ENCODE measurements at regions not wholly inside any gene's neighbourhood (a gene's known extent, or its start where the extent isn't known, plus 50 kb on each side); places are given as distances from the start of the nearest gene placed in this dataset.

GRCh38 chr3:166296179-166296783, 459.1 kb upstream of the BCHE start:
- DNase-seq (ENCODE audit: low spot score), result no peak
- no peaks in the 10 kb centered on the region for H3K27me3 ChIP-seq (replicated peaks; ENCODE audit: insufficient read depth)
- 57% methylated on average over 5 of the region's 5 CpGs for WGBS
- no peaks in the 10 kb centered on the region for H3K9me3 ChIP-seq
- intact Hi-C loops (cut with DNase I), result no loop called here
- no peak overlapping the region for H3K4me3 ChIP-seq
- no peak for TF ChIP-seq POLR2AphosphoS5 (IDR thresholded peaks at IDR 0.05)
- no peak for TF ChIP-seq CTCF (IDR thresholded peaks at IDR 0.05)
- no peaks in the 10 kb centered on the region for H3K4me1 ChIP-seq (replicated peaks)
- no peaks in the 10 kb centered on the region for H3K36me3 ChIP-seq
- H3K27ac ChIP-seq, result no peak overlapping the region

DNA sequence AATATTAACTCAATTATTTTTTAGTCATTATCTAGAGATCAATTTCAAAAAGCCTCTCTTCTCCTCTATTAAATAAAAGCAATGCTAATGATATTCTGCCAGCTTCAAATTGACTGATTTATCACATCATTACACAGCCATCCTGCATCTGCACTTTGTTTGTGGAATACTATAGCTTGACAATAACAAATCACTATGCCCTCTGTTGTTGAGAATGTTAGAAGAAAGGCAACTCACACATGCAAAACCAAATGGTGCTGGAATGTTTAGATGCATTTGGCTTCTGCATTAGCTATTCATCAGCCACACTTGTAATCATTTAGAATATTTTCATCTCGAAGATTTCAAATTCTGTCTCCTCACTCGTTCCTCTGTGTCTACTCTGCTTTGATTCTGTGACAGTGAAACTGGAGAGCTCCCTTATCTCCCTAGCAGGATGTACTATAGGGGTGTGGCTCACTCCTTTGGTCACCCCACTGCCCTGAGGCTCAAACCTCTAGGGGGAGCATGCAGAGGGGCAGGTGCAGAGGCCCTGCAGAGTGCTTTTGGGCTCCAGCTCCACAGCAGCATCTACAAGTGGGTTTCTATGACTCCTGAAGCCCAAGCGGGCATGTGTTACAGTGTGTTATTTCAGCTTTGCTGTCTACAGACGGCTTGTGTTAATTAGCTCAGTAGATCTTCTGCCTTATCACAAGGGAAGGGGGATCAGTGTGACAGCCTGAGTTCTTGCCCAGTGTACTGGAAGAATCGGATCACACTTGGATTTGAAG, 454.1 kb upstream of the BCHE start:
- no peak for TF ChIP-seq CTCF (IDR thresholded peaks at IDR 0.05)
- TF ChIP-seq POLR2AphosphoS5 (IDR thresholded peaks at IDR 0.05), result no peak
- no peak for TF ChIP-seq POLR2A (IDR thresholded peaks at IDR 0.05)
- H3K27ac ChIP-seq, result no peak overlapping the region
- no peaks in the 10 kb centered on the region for H3K27me3 ChIP-seq (replicated peaks; ENCODE audit: insufficient read depth)
- H3K4me3 ChIP-seq, result no peak overlapping the region
- no peak for DNase-seq (ENCODE audit: low spot score)
- H3K9me3 ChIP-seq, result no peaks in the 10 kb centered on the region
- 70% methylated on average over 5 of the region's 5 CpGs for WGBS
- intact Hi-C loops (cut with DNase I), result no loop called here
- H3K4me1 ChIP-seq (replicated peaks), result no peaks in the 10 kb centered on the region
- H3K36me3 ChIP-seq, result no peaks in the 10 kb centered on the region

GRCh38 chr3:166285001-166285400, 447.8 kb upstream of the BCHE start:
- WGBS, result 73% methylated on average over 2 of the region's 2 CpGs
- DNase-seq (ENCODE audit: low spot score), result no peak
- intact Hi-C loops (cut with DNase I), result no loop called here
- H3K4me1 ChIP-seq (replicated peaks), result no peaks in the 10 kb centered on the region
- H3K4me3 ChIP-seq, result no peak overlapping the region
- no peak overlapping the region for H3K27ac ChIP-seq
- H3K27me3 ChIP-seq (replicated peaks; ENCODE audit: insufficient read depth), result no peaks in the 10 kb centered on the region
- H3K9me3 ChIP-seq, result no peaks in the 10 kb centered on the region
- no peak for TF ChIP-seq POLR2AphosphoS5 (IDR thresholded peaks at IDR 0.05)
- no peak for TF ChIP-seq CTCF (IDR thresholded peaks at IDR 0.05)
- TF ChIP-seq POLR2A (IDR thresholded peaks at IDR 0.05), result no peak
- no peaks in the 10 kb centered on the region for H3K36me3 ChIP-seq

GRCh38 chr3:166283840-166284239, 446.6 kb upstream of the BCHE start:
- DNase-seq (ENCODE audit: low spot score), result no peak
- no peak overlapping the region for H3K27ac ChIP-seq
- 54% methylated on average over 5 of the region's 5 CpGs for WGBS
- H3K4me1 ChIP-seq (replicated peaks), result no peaks in the 10 kb centered on the region
- H3K9me3 ChIP-seq, result no peaks in the 10 kb centered on the region
- intact Hi-C loops (cut with DNase I), result no loop called here
- TF ChIP-seq POLR2A (IDR thresholded peaks at IDR 0.05) (no peak), POLR2AphosphoS5 (IDR thresholded peaks at IDR 0.05) (no peak), CTCF (IDR thresholded peaks at IDR 0.05) (no peak)
- no peaks in the 10 kb centered on the region for H3K36me3 ChIP-seq
- no peak overlapping the region for H3K4me3 ChIP-seq
- H3K27me3 ChIP-seq (replicated peaks; ENCODE audit: insufficient read depth), result no peaks in the 10 kb centered on the region

DNA sequence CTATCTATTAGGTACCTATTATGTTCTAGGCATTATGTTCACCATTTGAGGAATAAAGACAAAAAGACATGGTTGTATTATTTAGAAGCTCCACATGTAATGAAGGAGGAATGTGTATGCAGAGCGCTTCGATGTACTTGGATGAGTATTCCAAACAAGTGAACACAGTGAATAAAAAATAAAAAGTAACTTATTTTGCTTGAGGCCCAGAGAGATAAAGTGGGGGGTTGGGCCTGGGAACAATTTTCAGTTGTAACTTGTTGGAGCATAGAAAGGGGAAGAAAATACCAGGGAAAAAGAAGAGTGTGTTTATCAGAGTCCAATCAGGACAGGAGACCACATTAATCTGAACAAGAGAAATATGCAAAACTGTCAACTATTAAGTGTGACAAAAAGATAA, 445.7 kb upstream of the BCHE start:
- Histone ChIP-seq H3K4me3 (no peak overlapping the region), H3K9me3 (no peaks in the 10 kb centered on the region), H3K27me3 (replicated peaks; ENCODE audit: insufficient read depth) (no peaks in the 10 kb centered on the region), H3K36me3 (no peaks in the 10 kb centered on the region), H3K27ac (no peak overlapping the region), H3K4me1 (replicated peaks) (no peaks in the 10 kb centered on the region)
- 56% methylated on average over 2 of the region's 2 CpGs for WGBS
- intact Hi-C loops (cut with DNase I), result no loop called here
- no peak for DNase-seq (ENCODE audit: low spot score)
- TF ChIP-seq CTCF (IDR thresholded peaks at IDR 0.05) (no peak), POLR2A (IDR thresholded peaks at IDR 0.05) (no peak), POLR2AphosphoS5 (IDR thresholded peaks at IDR 0.05) (no peak)

All from prostate gland (tissue), 2 donors.